ENCODE measurements at regions not wholly inside any gene's neighbourhood (a gene's known extent, or its start where the extent isn't known, plus 50 kb on each side); places are given as distances from the start of the nearest gene placed in this dataset.

- Histone ChIP-seq H3K9me3 (ENCODE audit: low read depth, low read length, poor library complexity, severe bottlenecking) (no peaks in the 10 kb centered on the region), H3K4me1 (ENCODE audit: insufficient read depth, low read length, poor library complexity, severe bottlenecking) (no peaks in the 10 kb centered on the region), H3K27ac (ENCODE audit: low read depth, low read length, poor library complexity, severe bottlenecking) (no peak overlapping the region), H3K36me3 (ENCODE audit: insufficient read depth, low read length, poor library complexity, severe bottlenecking) (no peaks in the 10 kb centered on the region), H3K4me3 (ENCODE audit: low read depth, low read length, poor library complexity, severe bottlenecking) (no peak overlapping the region), H3K27me3 (replicated peaks; ENCODE audit: insufficient read depth, low read depth, low read length, poor library complexity) (no peaks in the 10 kb centered on the region)
- ChIA-PET POLR2A (ENCODE audit: low non-redundant PET) (no interaction called here), CTCF (no interaction called here)
- DNase-seq (ENCODE audit: low spot score) = no peak
- TF ChIP-seq CTCF (conservative IDR thresholded peaks at IDR 0.05; ENCODE audit: low read depth, low read length) (no peak), EZH2 (IDR thresholded peaks at IDR 0.05; ENCODE audit: borderline replicate concordance, low read depth, low read length, poor library complexity, severe bottlenecking) (no peak)
- BruUV-seq (replicated peaks) = no TSS peak
- intact Hi-C loops (cut with micrococcal nuclease; ENCODE audit: unreplicated experiment) = no loop called here
Observed at GRCh38 chr3:145942052-145942451, 218.9 kb downstream of the PLOD2 start.

- no peaks in the 10 kb centered on the region for H3K36me3 ChIP-seq (ENCODE audit: insufficient read depth, low read length, poor library complexity, severe bottlenecking)
- ChIA-PET POLR2A (ENCODE audit: low non-redundant PET) (no interaction called here), CTCF (no interaction called here)
- H3K4me1 ChIP-seq (ENCODE audit: insufficient read depth, low read length, poor library complexity, severe bottlenecking) = no peaks in the 10 kb centered on the region
- no peak for DNase-seq (ENCODE audit: low spot score)
- TF ChIP-seq CTCF (conservative IDR thresholded peaks at IDR 0.05; ENCODE audit: low read depth, low read length) = no peak
- no peak for TF ChIP-seq EZH2 (IDR thresholded peaks at IDR 0.05; ENCODE audit: borderline replicate concordance, low read depth, low read length, poor library complexity, severe bottlenecking)
- no peak overlapping the region for H3K4me3 ChIP-seq (ENCODE audit: low read depth, low read length, poor library complexity, severe bottlenecking)
- H3K9me3 ChIP-seq (ENCODE audit: low read depth, low read length, poor library complexity, severe bottlenecking) = no peaks in the 10 kb centered on the region
- no peaks in the 10 kb centered on the region for H3K27me3 ChIP-seq (replicated peaks; ENCODE audit: insufficient read depth, low read depth, low read length, poor library complexity)
- no peak overlapping the region for H3K27ac ChIP-seq (ENCODE audit: low read depth, low read length, poor library complexity, severe bottlenecking)
- BruUV-seq (replicated peaks) = no TSS peak
- intact Hi-C loops (cut with micrococcal nuclease; ENCODE audit: unreplicated experiment) = no loop called here
Observed at GRCh38 chr3:145943952-145944351, 217.0 kb downstream of the PLOD2 start.

GRCh38 chr3:145951441-145951840 is 209.5 kb downstream of the PLOD2 start:
- Histone ChIP-seq H3K4me3 (ENCODE audit: low read depth, low read length, poor library complexity, severe bottlenecking) (no peak overlapping the region), H3K4me1 (ENCODE audit: insufficient read depth, low read length, poor library complexity, severe bottlenecking) (no peaks in the 10 kb centered on the region), H3K27ac (ENCODE audit: low read depth, low read length, poor library complexity, severe bottlenecking) (no peak overlapping the region), H3K36me3 (ENCODE audit: insufficient read depth, low read length, poor library complexity, severe bottlenecking) (no peaks in the 10 kb centered on the region), H3K9me3 (ENCODE audit: low read depth, low read length, poor library complexity, severe bottlenecking) (no peaks in the 10 kb centered on the region), H3K27me3 (replicated peaks; ENCODE audit: insufficient read depth, low read depth, low read length, poor library complexity) (no peaks in the 10 kb centered on the region)
- CTCF ChIA-PET = no interaction called here
- intact Hi-C loops (cut with micrococcal nuclease; ENCODE audit: unreplicated experiment) = no loop called here
- DNase-seq (ENCODE audit: low spot score) = no peak
- no TSS peak for BruUV-seq (replicated peaks)
- POLR2A ChIA-PET (ENCODE audit: low non-redundant PET) = no interaction called here
- no peak for TF ChIP-seq EZH2 (IDR thresholded peaks at IDR 0.05; ENCODE audit: borderline replicate concordance, low read depth, low read length, poor library complexity, severe bottlenecking)
- TF ChIP-seq CTCF (conservative IDR thresholded peaks at IDR 0.05; ENCODE audit: low read depth, low read length) = no peak

Data from A673 (cell line).